Ureter (tissue), 1 donor: ENCODE measurements at regions not wholly inside any gene's neighbourhood (a gene's known extent, or its start where the extent isn't known, plus 50 kb on each side); places are given as distances from the start of the nearest gene placed in this dataset.

Experiments
- DNase-seq: peaks from one replicate; pipeline ENCODE4 v3.0.0-alpha.2; 2020; ENCODE audit warnings: low spot score
- donor health status: DM: yes; HTN: yes; CAD: no.

GRCh38 chr4:74682567-74683359 is 111.6 kb downstream of the BTC start:
- no peak for DNase-seq

- peak; percentile 49 for DNase-seq
Measured at GRCh38 chr4:74692972-74693371, 101.4 kb downstream of the BTC start.
